Uterus (tissue), 2 donors: ENCODE measurements at regions not wholly inside any gene's neighbourhood (a gene's known extent, or its start where the extent isn't known, plus 50 kb on each side); places are given as distances from the start of the nearest gene placed in this dataset.

Source experiments
- POLR2A ChIP-seq, 2 donors: fragments of 450-650 bp; IDR thresholded peaks; one replicate each; pipeline ENCODE4 v1.6.1; 2016; ENCODE audit warnings: antibody characterized with exemption in 2 of 2, mild to moderate bottlenecking in 1 of 2, moderate library complexity in 1 of 2
- TF ChIP-seq, protein P1 (sequence below), 4 experiments: fragments of 200-600 bp in 2 of 4; fragments of 450-650 bp in 2 of 4; sonication (generic) in 2 of 4; IDR thresholded peaks; one replicate each; pipeline ENCODE4 v1.5.1; 2016 to 2019; ENCODE audit warnings: antibody characterized with exemption in 4 of 4, mild to moderate bottlenecking in 2 of 4, moderate library complexity in 1 of 4

DNA sequence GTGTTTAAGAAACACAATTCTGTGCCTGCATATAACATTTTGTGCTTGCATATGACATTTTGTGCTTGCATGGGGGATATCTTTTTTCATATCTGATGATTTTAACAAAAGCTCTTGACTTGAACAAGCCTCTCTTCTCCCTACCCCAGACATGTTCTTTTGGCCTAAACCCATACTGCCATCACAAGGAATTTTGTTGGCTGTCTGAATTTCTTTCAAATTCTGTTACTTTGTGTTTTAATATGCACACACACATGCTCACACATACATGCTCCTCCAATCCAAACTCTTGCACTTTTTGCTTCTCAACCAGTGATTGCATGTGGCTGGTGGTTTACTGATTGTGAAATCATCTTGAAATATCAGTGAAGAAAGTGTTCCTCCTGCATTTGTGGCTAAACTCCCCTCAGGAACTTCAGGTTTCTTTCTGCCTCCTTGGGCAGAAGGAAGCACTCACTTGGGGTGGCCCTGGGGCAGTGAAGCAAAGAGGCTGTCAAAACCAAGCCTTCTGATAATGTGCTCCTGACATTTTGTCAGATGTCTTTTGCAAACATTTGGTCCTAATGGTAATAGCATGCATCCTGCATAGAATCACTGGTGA, 377.2 kb upstream of the KLF4 start:
- TF ChIP-seq, protein P1, sequence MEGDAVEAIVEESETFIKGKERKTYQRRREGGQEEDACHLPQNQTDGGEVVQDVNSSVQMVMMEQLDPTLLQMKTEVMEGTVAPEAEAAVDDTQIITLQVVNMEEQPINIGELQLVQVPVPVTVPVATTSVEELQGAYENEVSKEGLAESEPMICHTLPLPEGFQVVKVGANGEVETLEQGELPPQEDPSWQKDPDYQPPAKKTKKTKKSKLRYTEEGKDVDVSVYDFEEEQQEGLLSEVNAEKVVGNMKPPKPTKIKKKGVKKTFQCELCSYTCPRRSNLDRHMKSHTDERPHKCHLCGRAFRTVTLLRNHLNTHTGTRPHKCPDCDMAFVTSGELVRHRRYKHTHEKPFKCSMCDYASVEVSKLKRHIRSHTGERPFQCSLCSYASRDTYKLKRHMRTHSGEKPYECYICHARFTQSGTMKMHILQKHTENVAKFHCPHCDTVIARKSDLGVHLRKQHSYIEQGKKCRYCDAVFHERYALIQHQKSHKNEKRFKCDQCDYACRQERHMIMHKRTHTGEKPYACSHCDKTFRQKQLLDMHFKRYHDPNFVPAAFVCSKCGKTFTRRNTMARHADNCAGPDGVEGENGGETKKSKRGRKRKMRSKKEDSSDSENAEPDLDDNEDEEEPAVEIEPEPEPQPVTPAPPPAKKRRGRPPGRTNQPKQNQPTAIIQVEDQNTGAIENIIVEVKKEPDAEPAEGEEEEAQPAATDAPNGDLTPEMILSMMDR (IDR thresholded peaks at IDR 0.05) = no peak
- no peak for TF ChIP-seq POLR2A (IDR thresholded peaks at IDR 0.05)
